PC-9 (cell line): ENCODE measurements at regions not wholly inside any gene's neighbourhood (a gene's known extent, or its start where the extent isn't known, plus 50 kb on each side); places are given as distances from the start of the nearest gene placed in this dataset.

ENCODE experiments used
- BruUV-seq: library from RNA; stranded (reverse); fragments of 400-500 nt; replicated peaks from 2 replicates; lab custom pipeline; 2021; lab: Mats Ljungman, UMichigan
- CTCF ChIA-PET: fragments of 300-600 bp; sonication (Branson Sonifier 250); formaldehyde crosslinking; loops from one replicate; lab custom pipeline; 2022; ENCODE audit warnings: antibody characterized with exemption; lab: Charles Lee
- POLR2A ChIA-PET: fragments of 300-600 bp; sonication (Branson Sonifier 250); formaldehyde crosslinking; loops from one replicate; lab custom pipeline; 2022; ENCODE audit warnings: antibody characterized with exemption; ENCODE audit not compliant: unreplicated experiment; lab: Charles Lee
- DNase-seq, 2 experiments: peaks; one replicate each; pipeline versions ENCODE4 v3.0.0 to v3.0.0-alpha.2; 2015 to 2022; ENCODE audit warnings: mixed read lengths in 1 of 2
- H2AFZ ChIP-seq: fragments of 200-600 bp; sonication (generic); 2 replicates; pipeline ENCODE4 v1.8.1; 2017; ENCODE audit warnings: antibody characterized with exemption
- H3F3A ChIP-seq: fragments of 200-600 bp; sonication (generic); 2 replicates; pipeline ENCODE4 v1.8.1; 2017; ENCODE audit warnings: antibody characterized with exemption, mild to moderate bottlenecking, low read depth; ENCODE audit not compliant: insufficient read depth
- H3K27ac ChIP-seq: fragments of 200-600 bp; sonication (generic); 2 replicates; pipeline ENCODE4 v1.6.1; 2016; ENCODE audit warnings: mixed run types
- H3K27me3 ChIP-seq: fragments of 200-600 bp; sonication (generic); 2 replicates; pipeline ENCODE4 v1.6.1; 2016; ENCODE audit warnings: low read depth, mixed run types; ENCODE audit not compliant: insufficient read depth
- H3K36me3 ChIP-seq: fragments of 200-600 bp; sonication (generic); 2 replicates; pipeline ENCODE4 v1.6.1; 2016; ENCODE audit warnings: low read depth, mixed run types
- H3K4me1 ChIP-seq: fragments of 200-600 bp; sonication (generic); replicated peaks from 2 replicates; pipeline ENCODE4 v1.6.1; 2016; ENCODE audit warnings: mixed run types; ENCODE audit not compliant: insufficient read depth
- H3K4me2 ChIP-seq: fragments of 200-600 bp; sonication (generic); 2 replicates; pipeline ENCODE4 v1.6.1; 2017; ENCODE audit warnings: mixed run types
- H3K4me3 ChIP-seq: fragments of 200-600 bp; sonication (generic); 2 replicates; pipeline ENCODE4 v1.6.1; 2016; ENCODE audit warnings: mixed run types
- H3K79me2 ChIP-seq: fragments of 200-600 bp; sonication (generic); 2 replicates; pipeline ENCODE4 v1.6.1; 2017; ENCODE audit warnings: low read depth, mixed run types
- H3K9me2 ChIP-seq: fragments of 200-600 bp; sonication (generic); 2 replicates; pipeline ENCODE4 v1.8.1; 2017; ENCODE audit warnings: mild to moderate bottlenecking; ENCODE audit not compliant: insufficient read depth
- H3K9me3 ChIP-seq: fragments of 200-600 bp; sonication (generic); 2 replicates; pipeline ENCODE4 v1.8.1; 2016; ENCODE audit warnings: low read depth; ENCODE audit not compliant: insufficient read depth
- H4K20me1 ChIP-seq: fragments of 200-600 bp; sonication (generic); 2 replicates; pipeline ENCODE4 v1.8.1; 2017; ENCODE audit not compliant: insufficient read depth
- CTCF ChIP-seq: fragments of 200-600 bp; sonication (generic); conservative IDR thresholded peaks from 2 replicates; pipeline ENCODE4 v1.6.1; 2017; ENCODE audit warnings: mixed run types, antibody characterized with exemption, mild to moderate bottlenecking, moderate library complexity
- EZH2 ChIP-seq: fragments of 200-600 bp; sonication (generic); IDR thresholded peaks from 2 replicates; pipeline ENCODE4 v1.8.0; 2017; ENCODE audit warnings: antibody characterized with exemption, low read depth
- intact Hi-C: fragments of 100-400 bp; cut with micrococcal nuclease; formaldehyde crosslinking; loops from one replicate; pipeline ENCODE4 v1.10.0; 2022; ENCODE audit not compliant: unreplicated experiment

- CTCF ChIA-PET, result no interaction called here
- H4K20me1 ChIP-seq, result no peaks in the 10 kb centered on the region
- intact Hi-C loops, result no loop called here
- H3K36me3 ChIP-seq, result no peaks in the 10 kb centered on the region
- H3K27ac ChIP-seq, result no peak overlapping the region
- H3K4me3 ChIP-seq, result no peak overlapping the region
- no peaks in the 10 kb centered on the region for H3F3A ChIP-seq
- H2AFZ ChIP-seq, result no peak overlapping the region
- POLR2A ChIA-PET, result no interaction called here
- no peaks in the 10 kb centered on the region for H3K79me2 ChIP-seq
- no peaks in the 10 kb centered on the region for H3K27me3 ChIP-seq
- H3K4me2 ChIP-seq, result no peak overlapping the region
- no peaks in the 10 kb centered on the region for H3K9me2 ChIP-seq
- H3K9me3 ChIP-seq, result no peaks in the 10 kb centered on the region
- no peak for DNase-seq
- H3K4me1 ChIP-seq, result no peaks in the 10 kb centered on the region
- BruUV-seq, result no TSS peak
- TF ChIP-seq EZH2 (no peak), CTCF (no peak)
Measured at GRCh38 chr5:92704590-92704989, 876.4 kb downstream of the NR2F1-AS1 start.

- Histone ChIP-seq H3K27me3 (no peaks in the 10 kb centered on the region), H3K9me2 (no peaks in the 10 kb centered on the region), H3K27ac (no peak overlapping the region), H3K9me3 (no peaks in the 10 kb centered on the region), H3K4me1 (no peaks in the 10 kb centered on the region), H3K79me2 (no peaks in the 10 kb centered on the region), H3K36me3 (no peaks in the 10 kb centered on the region), H3K4me2 (no peak overlapping the region), H4K20me1 (no peaks in the 10 kb centered on the region), H3F3A (no peaks in the 10 kb centered on the region), H3K4me3 (no peak overlapping the region), H2AFZ (no peak overlapping the region)
- TF ChIP-seq EZH2 (no peak), CTCF (no peak)
- intact Hi-C loops, result no loop called here
- POLR2A ChIA-PET, result no interaction called here
- DNase-seq, result no peak
- BruUV-seq, result no TSS peak
- CTCF ChIA-PET, result no interaction called here
Measured at GRCh38 chr5:92703976-92704375, 877.0 kb downstream of the NR2F1-AS1 start.

DNA sequence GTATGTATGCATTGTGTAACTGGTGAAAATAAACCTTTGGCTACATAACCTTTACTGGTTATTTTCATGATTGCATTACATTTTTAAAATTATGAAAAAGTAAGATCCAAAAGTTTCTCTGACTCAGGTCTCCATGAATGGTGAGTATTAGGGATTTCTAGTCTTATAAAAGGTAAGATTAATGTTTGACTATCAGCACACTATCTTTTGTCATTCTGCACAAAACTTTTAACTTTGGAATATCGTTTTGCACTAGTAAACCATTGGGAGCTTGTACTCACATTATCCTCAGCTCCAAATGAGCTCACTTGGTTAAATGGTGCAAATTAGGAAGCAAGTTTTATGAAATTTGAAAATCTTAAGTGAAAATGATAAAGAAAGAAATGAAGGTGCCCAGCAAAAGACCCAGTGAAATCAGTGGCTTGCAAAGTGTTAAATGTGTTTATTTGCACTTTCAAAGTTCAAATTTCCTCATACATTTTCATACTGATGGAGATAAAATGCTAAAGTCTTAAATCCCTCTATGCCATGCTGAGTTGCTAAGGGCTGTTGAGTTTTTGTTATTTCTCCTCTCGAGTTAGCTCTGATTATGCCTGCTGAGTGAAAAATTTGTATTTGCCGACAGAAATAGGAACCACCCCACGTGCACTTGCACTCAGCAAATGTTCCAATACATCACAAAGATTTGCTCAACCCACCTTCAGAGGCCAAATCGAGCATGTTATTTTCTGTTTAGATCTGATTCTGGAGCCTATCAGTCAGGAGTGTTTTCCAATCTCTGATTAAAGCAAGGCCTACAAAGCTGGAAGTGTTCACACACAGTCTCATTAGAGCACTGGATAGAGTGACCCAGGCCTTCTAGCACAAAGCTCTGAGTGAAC lies 885.7 kb downstream of the NR2F1-AS1 start:
- H4K20me1 ChIP-seq, result no peaks in the 10 kb centered on the region
- DNase-seq, result no peak
- intact Hi-C loops, result no loop called here
- H3K27ac ChIP-seq, result no peak overlapping the region
- peaks cover 5% of the 10 kb centered on the region; the same call in 1 of the 2 replicates for H3K9me3 ChIP-seq
- no peaks in the 10 kb centered on the region for H3F3A ChIP-seq
- H3K36me3 ChIP-seq, result no peaks in the 10 kb centered on the region
- TF ChIP-seq CTCF (no peak), EZH2 (no peak)
- no peaks in the 10 kb centered on the region for H3K27me3 ChIP-seq
- ChIA-PET POLR2A (no interaction called here), CTCF (no interaction called here)
- no TSS peak for BruUV-seq
- H2AFZ ChIP-seq, result peak overlapping the region; percentile 48; the same call in 1 of the 2 replicates
- H3K79me2 ChIP-seq, result no peaks in the 10 kb centered on the region
- no peak overlapping the region for H3K4me2 ChIP-seq
- no peak overlapping the region for H3K4me3 ChIP-seq
- H3K9me2 ChIP-seq, result no peaks in the 10 kb centered on the region
- no peaks in the 10 kb centered on the region for H3K4me1 ChIP-seq
